SK-N-SH (cell line): ENCODE measurements at regions not wholly inside any gene's neighbourhood (a gene's known extent, or its start where the extent isn't known, plus 50 kb on each side); places are given as distances from the start of the nearest gene placed in this dataset.

Experiments
- CTCF ChIA-PET: fragments of 300-600, 350-600 bp; formaldehyde crosslinking; extraction: SDS; loops from one replicate; lab custom pipeline; 2021; lab: Yijun Ruan, JAX
- POLR2A ChIA-PET: fragments of 350-600 bp; sonication (Branson Sonifier 250); formaldehyde crosslinking; extraction: SDS; loops from one replicate; lab custom pipeline; 2020; ENCODE audit warnings: antibody characterized with exemption, inconsistent platforms; lab: Yijun Ruan, JAX
- DNase-seq: peaks from one replicate; pipeline ENCODE4 v3.0.0; 2012
- H2AFZ ChIP-seq: fragments of 200-600 bp; sonication (generic); 2 replicates; pipeline ENCODE4 v1.8.1; 2016; ENCODE audit warnings: antibody characterized with exemption, mild to moderate bottlenecking, low read depth
- H3F3A ChIP-seq: fragments of 200-600 bp; sonication (generic); replicated peaks from 2 replicates; pipeline ENCODE3; 2016; ENCODE audit warnings: antibody characterized with exemption, mild to moderate bottlenecking; ENCODE audit not compliant: insufficient read depth
- H3K27ac ChIP-seq, 2 experiments: fragments of 200-500 bp in 1 of 2; fragments of 200-600 bp in 1 of 2; sonication (Bioruptor generic) in 1 of 2; sonication (generic), shearing (Covaris generic) in 1 of 2; 2 replicates each; pipeline versions ENCODE4 v1.5.1 to v1.6.1; 2014 to 2016; ENCODE audit warnings: low read depth in 2 of 2, inconsistent platforms in 1 of 2, low read length in 1 of 2, mild to moderate bottlenecking in 1 of 2, mixed read lengths in 1 of 2
- H3K27me3 ChIP-seq: fragments of 200-600 bp; sonication (generic), shearing (Covaris generic); 2 replicates; pipeline ENCODE4 v1.6.1; 2016; ENCODE audit warnings: mixed run types; ENCODE audit not compliant: insufficient read depth
- H3K36me3 ChIP-seq, 2 experiments: fragments of 200-500 bp in 1 of 2; fragments of 200-600 bp in 1 of 2; sonication (Bioruptor generic) in 1 of 2; sonication (generic) in 1 of 2; replicated peaks in 1 of 2; 2 replicates each; pipeline versions ENCODE3 to v1.5.1; 2014 to 2016; ENCODE audit warnings: low read length in 1 of 2, mild to moderate bottlenecking in 1 of 2; ENCODE audit not compliant: insufficient read depth in 2 of 2, control insufficient read depth in 1 of 2
- H3K4me1 ChIP-seq, 2 experiments: fragments of 200-500 bp in 1 of 2; fragments of 200-600 bp in 1 of 2; sonication (Bioruptor generic) in 1 of 2; sonication (generic), shearing (Covaris generic) in 1 of 2; 2 replicates each; pipeline versions ENCODE4 v1.5.1 to v1.6.1; 2014 to 2016; ENCODE audit warnings: low read depth in 1 of 2, low read length in 1 of 2, mixed run types in 1 of 2; ENCODE audit not compliant: insufficient read depth in 2 of 2, control insufficient read depth in 1 of 2
- H3K4me2 ChIP-seq: fragments of 200-600 bp; sonication (generic), shearing (Covaris generic); 2 replicates; pipeline ENCODE4 v1.6.1; 2017; ENCODE audit warnings: mixed run types
- H3K4me3 ChIP-seq, 2 experiments: fragments of 200-500 bp in 1 of 2; fragments of 200-600 bp in 1 of 2; sonication (Bioruptor generic) in 1 of 2; sonication (generic), shearing (Covaris generic) in 1 of 2; 2 replicates each; pipeline versions ENCODE4 v1.5.1 to v1.8.1; 2014 to 2016; ENCODE audit warnings: low read depth in 2 of 2, inconsistent platforms in 1 of 2, low read length in 1 of 2, mild to moderate bottlenecking in 1 of 2, mixed read lengths in 1 of 2, moderate library complexity in 1 of 2
- H3K79me2 ChIP-seq: fragments of 200-600 bp; sonication (generic); 2 replicates; pipeline ENCODE4 v1.8.1; 2017; ENCODE audit warnings: mild to moderate bottlenecking; ENCODE audit not compliant: insufficient read depth
- H3K9ac ChIP-seq: fragments of 200-600 bp; sonication (generic); 2 replicates; pipeline ENCODE4 v1.6.1; 2017; ENCODE audit warnings: mixed run types
- H3K9me2 ChIP-seq: fragments of 200-600 bp; sonication (generic); 2 replicates; pipeline ENCODE4 v1.6.1; 2017; ENCODE audit warnings: mixed run types
- H3K9me3 ChIP-seq: fragments of 200-600 bp; sonication (generic); 2 replicates; pipeline ENCODE4 v1.6.1; 2017; ENCODE audit warnings: mixed run types, mild to moderate bottlenecking, moderate library complexity
- H4K20me1 ChIP-seq: fragments of 200-600 bp; sonication (generic); 2 replicates; pipeline ENCODE4 v1.6.1; 2017; ENCODE audit warnings: mild to moderate bottlenecking, mixed run types; ENCODE audit not compliant: insufficient read depth
- NRF1 ChIP-seq: IDR thresholded peaks from 2 replicates; pipeline ENCODE4 v1.6.1; 2012; ENCODE audit warnings: low read depth, mild to moderate bottlenecking, low read length
- RFX5 ChIP-seq: IDR thresholded peaks from 2 replicates; pipeline ENCODE4 v1.6.1; 2012; ENCODE audit warnings: mild to moderate bottlenecking, improper control_type of control experiment, low read length
- YY1 ChIP-seq: IDR thresholded peaks from 2 replicates; pipeline ENCODE4 v1.4.0; 2012; ENCODE audit warnings: low read depth, mild to moderate bottlenecking
- WGBS: methylation state at CpG from one replicate; pipeline ENCODE4 v1.1.6; 2017; ENCODE audit warnings: low lambda C conversion rate; 5-methylcytosine and 5-hydroxymethylcytosine counted together
- TF ChIP-seq, protein P1 (sequence below): IDR thresholded peaks from 2 replicates; pipeline ENCODE4 v1.6.1; 2012; ENCODE audit warnings: mild to moderate bottlenecking, low read depth, low read length, moderate library complexity
- TF ChIP-seq, protein P2 (sequence below): IDR thresholded peaks from 2 replicates; pipeline ENCODE4 v1.4.0; 2012; ENCODE audit warnings: low read depth, borderline replicate concordance

- Histone ChIP-seq H2AFZ (no peak overlapping the region), H4K20me1 (no peaks in the 10 kb centered on the region), H3F3A (no peaks in the 10 kb centered on the region), H3K4me1 (no peaks in the 10 kb centered on the region), H3K79me2 (no peaks in the 10 kb centered on the region)
- 29% methylated on average over 6 of the region's 6 CpGs for WGBS
- no peak for DNase-seq
- TF ChIP-seq NRF1: no peak
- TF ChIP-seq, protein P1, sequence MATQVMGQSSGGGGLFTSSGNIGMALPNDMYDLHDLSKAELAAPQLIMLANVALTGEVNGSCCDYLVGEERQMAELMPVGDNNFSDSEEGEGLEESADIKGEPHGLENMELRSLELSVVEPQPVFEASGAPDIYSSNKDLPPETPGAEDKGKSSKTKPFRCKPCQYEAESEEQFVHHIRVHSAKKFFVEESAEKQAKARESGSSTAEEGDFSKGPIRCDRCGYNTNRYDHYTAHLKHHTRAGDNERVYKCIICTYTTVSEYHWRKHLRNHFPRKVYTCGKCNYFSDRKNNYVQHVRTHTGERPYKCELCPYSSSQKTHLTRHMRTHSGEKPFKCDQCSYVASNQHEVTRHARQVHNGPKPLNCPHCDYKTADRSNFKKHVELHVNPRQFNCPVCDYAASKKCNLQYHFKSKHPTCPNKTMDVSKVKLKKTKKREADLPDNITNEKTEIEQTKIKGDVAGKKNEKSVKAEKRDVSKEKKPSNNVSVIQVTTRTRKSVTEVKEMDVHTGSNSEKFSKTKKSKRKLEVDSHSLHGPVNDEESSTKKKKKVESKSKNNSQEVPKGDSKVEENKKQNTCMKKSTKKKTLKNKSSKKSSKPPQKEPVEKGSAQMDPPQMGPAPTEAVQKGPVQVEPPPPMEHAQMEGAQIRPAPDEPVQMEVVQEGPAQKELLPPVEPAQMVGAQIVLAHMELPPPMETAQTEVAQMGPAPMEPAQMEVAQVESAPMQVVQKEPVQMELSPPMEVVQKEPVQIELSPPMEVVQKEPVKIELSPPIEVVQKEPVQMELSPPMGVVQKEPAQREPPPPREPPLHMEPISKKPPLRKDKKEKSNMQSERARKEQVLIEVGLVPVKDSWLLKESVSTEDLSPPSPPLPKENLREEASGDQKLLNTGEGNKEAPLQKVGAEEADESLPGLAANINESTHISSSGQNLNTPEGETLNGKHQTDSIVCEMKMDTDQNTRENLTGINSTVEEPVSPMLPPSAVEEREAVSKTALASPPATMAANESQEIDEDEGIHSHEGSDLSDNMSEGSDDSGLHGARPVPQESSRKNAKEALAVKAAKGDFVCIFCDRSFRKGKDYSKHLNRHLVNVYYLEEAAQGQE: no peak
- no peak for TF ChIP-seq YY1
- no peak for TF ChIP-seq RFX5
- TF ChIP-seq, all 33 proteins: peak for 0
- no peak overlapping the region for H3K4me2 ChIP-seq
- no peaks in the 10 kb centered on the region; the same call in 1 of the 2 replicates for H3K27me3 ChIP-seq
- no peaks in the 10 kb centered on the region for H3K36me3 ChIP-seq
- H3K9ac ChIP-seq: no peak overlapping the region
- H3K9me3 ChIP-seq: no peaks in the 10 kb centered on the region
- H3K4me3 ChIP-seq: no peak overlapping the region
- ChIA-PET CTCF (interaction anchor here (1.6 kb wide), 1 partner anchor 15 kb away, joined by 3 read pairs; no protein-coding TSS in a partner anchor), POLR2A (no interaction called here)
- H3K9me2 ChIP-seq: no peaks in the 10 kb centered on the region
- no peak overlapping the region for H3K27ac ChIP-seq
These were observed 213.4 kb upstream of the EGLN3 start for GRCh38 chr14:34164162-34164864.

DNA sequence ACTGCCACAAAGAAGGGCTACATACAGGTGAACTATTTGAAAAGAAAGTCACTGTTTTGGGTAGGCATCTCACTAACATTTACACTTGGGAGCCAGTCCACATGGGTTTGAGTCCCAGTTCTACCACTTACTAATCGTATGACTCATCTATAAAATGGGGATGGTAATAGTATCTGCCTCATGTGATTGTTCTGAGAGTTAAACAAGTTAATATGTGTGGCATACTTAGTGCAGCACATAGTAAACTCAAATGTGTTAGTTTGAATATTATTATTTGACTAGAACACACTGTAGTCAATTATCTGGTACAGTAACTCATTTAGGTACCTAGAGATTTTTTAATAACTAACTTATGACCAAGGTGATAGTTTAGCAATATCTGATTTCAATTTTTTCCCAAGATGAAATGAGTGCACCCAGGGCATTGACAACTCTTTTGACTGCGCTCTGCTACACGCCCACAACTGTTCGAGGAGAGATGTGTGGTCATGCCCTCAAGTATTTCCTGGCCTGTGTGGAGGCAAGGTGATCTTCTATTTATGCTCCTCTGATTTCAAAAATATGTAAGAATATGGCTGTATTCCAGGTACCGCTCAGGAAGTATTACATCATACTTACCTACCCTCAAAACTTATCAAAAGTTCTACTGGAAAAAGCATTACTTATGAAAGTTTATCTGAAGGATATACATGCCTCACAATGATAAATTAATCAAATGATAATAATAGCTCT lies 210.6 kb upstream of the EGLN3 start:
- WGBS: 58% methylated on average over 5 of the region's 5 CpGs
- DNase-seq: no peak
- TF ChIP-seq, protein P2, sequence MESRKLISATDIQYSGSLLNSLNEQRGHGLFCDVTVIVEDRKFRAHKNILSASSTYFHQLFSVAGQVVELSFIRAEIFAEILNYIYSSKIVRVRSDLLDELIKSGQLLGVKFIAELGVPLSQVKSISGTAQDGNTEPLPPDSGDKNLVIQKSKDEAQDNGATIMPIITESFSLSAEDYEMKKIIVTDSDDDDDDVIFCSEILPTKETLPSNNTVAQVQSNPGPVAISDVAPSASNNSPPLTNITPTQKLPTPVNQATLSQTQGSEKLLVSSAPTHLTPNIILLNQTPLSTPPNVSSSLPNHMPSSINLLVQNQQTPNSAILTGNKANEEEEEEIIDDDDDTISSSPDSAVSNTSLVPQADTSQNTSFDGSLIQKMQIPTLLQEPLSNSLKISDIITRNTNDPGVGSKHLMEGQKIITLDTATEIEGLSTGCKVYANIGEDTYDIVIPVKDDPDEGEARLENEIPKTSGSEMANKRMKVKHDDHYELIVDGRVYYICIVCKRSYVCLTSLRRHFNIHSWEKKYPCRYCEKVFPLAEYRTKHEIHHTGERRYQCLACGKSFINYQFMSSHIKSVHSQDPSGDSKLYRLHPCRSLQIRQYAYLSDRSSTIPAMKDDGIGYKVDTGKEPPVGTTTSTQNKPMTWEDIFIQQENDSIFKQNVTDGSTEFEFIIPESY: no peak
- TF ChIP-seq, all 33 proteins: peak for 0
- Histone ChIP-seq H3K9ac (no peak overlapping the region), H3K9me2 (no peaks in the 10 kb centered on the region), H3K36me3 (no peaks in the 10 kb centered on the region), H4K20me1 (no peaks in the 10 kb centered on the region), H3K27me3 (no peaks in the 10 kb centered on the region; the same call in 1 of the 2 replicates), H3K27ac (no peak overlapping the region), H3K4me1 (no peaks in the 10 kb centered on the region), H3F3A (no peaks in the 10 kb centered on the region), H3K4me3 (no peak overlapping the region), H3K4me2 (no peak overlapping the region), H2AFZ (no peak overlapping the region), H3K9me3 (no peaks in the 10 kb centered on the region), H3K79me2 (no peaks in the 10 kb centered on the region)
- ChIA-PET POLR2A (no interaction called here), CTCF (no interaction called here)
